Kasumi-1 (cell line): ENCODE measurements at regions not wholly inside any gene's neighbourhood (a gene's known extent, or its start where the extent isn't known, plus 50 kb on each side); places are given as distances from the start of the nearest gene placed in this dataset.

Experiments used
- DNase-seq, 2 experiments: peaks; one replicate each; lab custom pipeline; 2025; lab: John Stamatoyannopoulos, UW

DNA sequence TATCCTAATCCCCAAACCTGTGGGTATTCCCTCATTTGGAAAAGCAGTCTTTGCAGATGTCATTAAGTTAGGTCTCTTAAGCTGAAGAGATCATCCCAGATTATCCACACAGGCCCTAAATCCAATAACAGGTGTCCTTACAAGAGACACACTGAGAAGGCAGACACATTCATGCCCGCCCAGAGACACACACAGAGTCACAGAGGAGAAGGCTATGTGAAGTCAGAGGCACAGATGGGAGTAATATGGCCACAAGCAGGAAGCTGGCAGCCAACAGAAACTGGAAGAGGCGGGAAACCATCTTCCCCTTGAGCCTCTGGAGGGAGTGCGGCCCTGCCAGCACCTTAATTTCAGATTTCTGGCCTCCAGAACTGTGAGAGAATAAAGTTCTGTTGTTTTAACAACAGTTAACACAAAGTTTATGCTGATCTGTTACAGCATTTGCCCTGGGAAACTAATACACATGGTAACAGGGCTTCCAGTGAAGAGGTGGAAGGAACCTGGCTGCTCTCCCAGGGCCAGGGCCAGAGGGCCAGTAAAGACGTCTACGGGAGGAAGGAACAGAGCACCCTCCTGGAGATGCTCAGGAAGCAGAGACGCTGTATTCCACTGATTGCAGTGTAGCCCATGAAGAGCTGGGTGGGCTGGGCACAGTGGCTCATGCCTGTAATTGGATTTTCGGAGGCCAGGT is 217.5 kb downstream of the GLI2 start:
- DNase-seq = no peak

DNA sequence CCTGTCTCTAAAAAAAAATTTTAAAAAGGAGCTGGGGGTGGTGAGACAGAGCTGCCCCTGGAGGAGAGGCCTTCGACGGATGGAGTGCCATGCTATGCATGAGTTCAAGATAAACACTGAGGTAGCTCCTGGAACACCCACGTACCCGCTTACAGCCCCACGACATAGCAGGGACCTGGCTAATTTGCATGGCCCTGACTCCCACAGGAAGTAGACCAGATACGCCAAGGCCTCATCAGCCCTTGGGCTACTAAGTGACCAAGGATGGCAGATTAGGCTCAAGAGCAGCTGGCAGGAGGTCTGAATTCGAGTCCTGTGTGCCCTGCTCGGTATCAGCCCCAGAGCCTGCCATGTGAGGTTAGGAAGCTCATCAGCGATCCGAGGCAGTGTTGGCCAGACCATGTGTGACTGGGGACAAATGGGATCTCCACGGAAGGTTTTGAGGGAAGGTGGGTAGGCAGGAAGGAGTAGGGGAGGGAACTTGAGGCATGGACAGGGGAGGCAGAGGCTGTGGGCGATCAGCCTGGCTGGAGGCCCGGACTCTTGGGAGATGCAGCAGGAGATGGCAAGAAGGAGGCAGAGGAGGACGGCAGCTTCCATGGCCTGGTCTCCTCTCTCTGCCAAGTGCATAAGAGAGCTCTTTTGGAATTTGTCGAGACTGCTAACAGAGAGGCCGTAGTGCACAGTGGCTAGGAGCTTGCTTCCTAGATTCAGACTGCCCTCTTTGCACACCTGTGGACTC is 218.3 kb downstream of the GLI2 start:
- no peak for DNase-seq

DNA sequence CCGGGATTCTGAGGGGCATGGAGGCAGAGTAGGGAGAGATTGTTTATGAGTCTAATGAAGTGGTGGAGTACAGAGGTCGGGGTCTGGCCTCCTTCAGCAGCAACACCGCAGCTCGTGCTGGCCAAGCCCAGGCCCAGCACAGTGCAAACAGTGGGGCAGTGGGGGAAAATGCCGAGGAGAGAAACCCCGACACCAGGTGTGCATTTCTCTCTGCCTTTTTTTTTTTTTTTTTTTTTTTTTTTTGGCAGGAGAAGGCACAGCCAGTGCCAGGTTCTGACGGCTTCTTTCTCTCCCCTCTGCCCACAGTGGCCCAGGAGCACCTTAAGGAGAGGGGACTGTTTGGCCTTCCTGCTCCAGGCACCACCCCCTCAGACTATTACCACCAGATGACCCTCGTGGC is 219.3 kb downstream of the GLI2 start:
- DNase-seq = no peak

- no peak for DNase-seq
Observed at GRCh38 chr2:120955427-120955826, 219.8 kb downstream of the GLI2 start.

GRCh38 chr2:120956486-120957156 is 221.0 kb downstream of the GLI2 start:
- no peak for DNase-seq

DNA sequence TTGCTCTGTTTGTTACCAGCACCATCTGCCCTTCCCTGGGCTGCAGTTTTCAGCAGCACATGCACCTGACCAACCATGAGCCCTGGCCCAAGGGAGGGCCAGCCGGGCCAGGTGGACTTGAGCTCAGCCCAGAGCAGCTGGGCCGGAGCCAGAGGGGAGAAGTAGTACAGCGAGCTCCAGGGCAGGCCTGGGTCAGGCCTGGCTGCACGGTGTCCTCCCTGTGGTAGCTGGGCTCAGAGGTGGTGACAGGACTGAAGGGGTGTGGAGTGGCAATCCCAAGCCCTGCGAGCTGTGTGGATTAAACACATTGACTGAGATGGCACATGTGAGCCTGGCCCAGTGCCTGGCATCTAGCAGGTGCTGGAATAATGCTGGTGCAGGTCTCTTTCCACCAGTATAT is 222.2 kb downstream of the GLI2 start:
- no peak for DNase-seq

DNA sequence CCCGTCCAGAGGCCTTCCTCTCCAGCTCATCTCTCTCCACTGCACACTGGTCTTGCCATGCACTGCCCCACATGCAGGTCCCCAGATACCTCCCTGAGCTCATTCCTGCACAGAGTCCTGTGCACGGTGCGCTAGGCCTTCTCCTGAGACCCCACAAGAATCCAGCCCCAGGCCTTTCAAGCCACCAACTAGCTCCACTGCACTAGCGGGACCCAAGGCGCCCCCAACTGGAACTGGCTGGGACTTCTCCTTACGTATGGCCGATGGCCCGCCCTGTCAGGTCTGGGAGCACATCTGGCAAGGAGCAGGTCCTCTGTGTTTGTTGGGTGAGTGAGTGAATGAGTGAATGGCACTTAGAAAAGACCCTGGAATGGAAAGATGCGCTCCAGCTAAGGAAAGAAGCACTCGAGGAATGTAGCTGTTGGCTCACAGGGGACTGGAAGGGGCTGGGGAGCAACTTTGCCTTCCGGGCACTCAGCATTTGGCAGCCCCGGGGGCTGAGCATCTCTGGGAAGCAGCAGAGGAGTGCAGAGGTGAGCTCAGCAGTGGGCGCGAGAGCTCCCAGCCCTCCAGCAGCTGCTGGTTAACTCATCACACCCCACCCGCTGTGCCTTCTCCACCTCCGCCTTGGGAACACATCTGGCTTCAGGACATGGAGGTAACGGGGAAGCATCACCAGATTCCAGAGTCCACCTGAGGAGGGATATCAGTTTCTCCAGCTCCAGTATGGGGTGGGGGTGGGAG is 223.1 kb downstream of the GLI2 start:
- no peak for DNase-seq

DNA sequence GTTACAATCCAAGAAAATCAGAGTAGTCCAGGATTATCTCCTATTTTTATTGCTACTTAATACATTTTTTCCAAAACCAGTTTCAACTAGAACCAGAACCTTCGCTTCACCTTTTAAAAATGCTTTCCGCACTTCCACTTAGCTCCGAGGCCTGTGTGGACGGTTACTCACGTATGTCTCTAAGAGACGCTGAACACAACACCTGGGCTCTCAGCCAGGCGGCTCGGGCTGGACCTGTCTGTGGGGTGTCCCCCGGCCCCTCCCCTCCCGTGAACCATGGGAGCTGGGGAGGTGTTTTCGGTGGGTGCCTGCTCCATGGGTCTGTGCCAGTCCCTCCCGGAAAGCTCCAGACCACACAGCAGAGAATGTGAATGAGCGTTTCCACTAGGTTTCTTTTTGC is 223.8 kb downstream of the GLI2 start:
- no peak for DNase-seq

DNA sequence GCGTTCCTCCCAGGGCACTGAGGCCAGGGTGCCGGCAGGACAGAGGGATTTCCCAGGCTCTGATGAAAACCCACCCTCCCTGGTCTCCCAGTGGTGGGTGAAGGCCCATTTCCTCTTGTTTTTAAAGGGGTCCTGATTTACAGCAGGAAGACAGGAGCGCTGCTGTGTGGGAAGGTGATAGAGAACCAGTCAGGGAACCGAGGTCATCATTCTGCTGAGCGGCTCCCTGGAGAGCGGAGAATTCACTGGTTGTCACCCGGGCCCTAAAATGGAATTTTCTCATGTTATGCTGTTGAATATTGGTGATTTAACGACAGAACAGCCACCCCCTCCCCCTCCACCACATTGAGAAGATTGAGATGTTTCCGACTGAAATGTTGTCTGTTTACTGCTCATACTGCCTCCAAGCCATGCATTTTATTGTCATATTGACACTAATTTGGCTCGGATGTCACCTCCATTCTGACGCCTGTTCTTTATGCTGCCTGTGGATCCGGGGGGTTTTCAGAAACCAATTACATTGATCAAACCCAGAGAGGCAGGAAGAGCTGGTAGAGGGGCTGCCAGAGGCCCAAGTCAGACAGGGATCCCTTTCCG is 225.2 kb downstream of the GLI2 start:
- no peak for DNase-seq

- DNase-seq = no peak
Observed at GRCh38 chr2:120961396-120961795, 225.7 kb downstream of the GLI2 start.

DNA sequence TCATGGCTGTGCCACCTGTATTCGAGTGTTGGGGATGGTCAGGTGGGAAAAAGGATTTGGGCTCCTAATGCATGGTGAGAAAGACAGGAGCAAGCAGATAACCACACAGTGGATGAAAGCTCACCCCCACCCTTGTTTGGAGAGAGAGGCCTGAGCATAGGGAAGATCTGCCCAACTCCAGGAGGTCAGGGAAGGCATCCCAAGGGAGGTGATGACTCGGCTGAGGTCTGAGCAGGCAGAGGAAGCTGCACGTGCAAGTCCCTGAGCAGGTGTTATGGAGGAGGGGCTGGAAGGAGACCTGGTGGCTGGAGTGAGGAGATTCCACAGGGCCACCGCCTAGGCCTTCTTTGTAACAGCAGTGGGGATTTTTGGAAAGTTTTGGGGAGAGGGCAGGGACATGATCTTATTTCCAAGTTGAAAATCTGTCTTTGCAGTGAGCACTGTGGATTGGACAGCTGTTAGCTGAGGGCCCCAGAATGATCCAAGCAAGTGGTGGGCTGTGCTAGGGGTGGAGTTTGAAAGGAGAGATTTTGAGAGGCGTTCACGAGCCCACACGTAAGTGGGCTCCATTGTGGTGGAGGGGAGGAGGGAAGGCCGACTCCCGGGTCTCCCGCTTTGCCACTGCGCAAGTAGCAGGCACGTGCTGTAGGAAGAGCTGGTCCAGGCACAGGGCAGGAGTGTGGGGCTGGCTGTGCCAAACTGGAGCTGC is 228.5 kb downstream of the GLI2 start:
- no peak for DNase-seq

GRCh38 chr2:120964819-120965218 is 229.2 kb downstream of the GLI2 start:
- no peak for DNase-seq

- DNase-seq = no peak
Observed at GRCh38 chr2:120966510-120967254, 231.0 kb downstream of the GLI2 start.

GRCh38 chr2:120968307-120969015 is 232.8 kb downstream of the GLI2 start:
- no peak for DNase-seq

GRCh38 chr2:120969613-120970355 is 234.1 kb downstream of the GLI2 start:
- DNase-seq = no peak

- no peak for DNase-seq
Observed at GRCh38 chr2:120971866-120972265, 236.2 kb downstream of the GLI2 start.

GRCh38 chr2:120972286-120972685 is 236.6 kb downstream of the GLI2 start:
- DNase-seq = no peak

GRCh38 chr2:120973196-120973595 is 237.5 kb downstream of the GLI2 start:
- DNase-seq = no peak

GRCh38 chr2:120974950-120975349 is 239.3 kb downstream of the GLI2 start:
- no peak for DNase-seq
